Ovary (tissue), 7 donors: ENCODE measurements at regions not wholly inside any gene's neighbourhood (a gene's known extent, or its start where the extent isn't known, plus 50 kb on each side); places are given as distances from the start of the nearest gene placed in this dataset.

Source experiments
- DNase-seq, 5 donors: peaks; one replicate each; pipeline ENCODE4 v3.0.0-alpha.2; 2019 to 2020
- H3K27ac ChIP-seq, 2 donors: fragments of 200-600 bp; one replicate each; pipeline versions ENCODE4 v1.5.1 to v1.8.0; 2019 to 2022
- H3K27me3 ChIP-seq: fragments of 200-600 bp; one replicate; pipeline ENCODE4 v1.8.0; 2022
- H3K36me3 ChIP-seq: fragments of 200-600 bp; sonication (generic); one replicate; pipeline ENCODE4 v1.5.1; 2019
- H3K4me1 ChIP-seq: one replicate; pipeline ENCODE4 v1.8.1; 2013; ENCODE audit warnings: mild to moderate bottlenecking, moderate library complexity; ENCODE audit not compliant: insufficient read depth
- H3K4me3 ChIP-seq: fragments of 200-600 bp; sonication (generic); one replicate; pipeline ENCODE4 v1.5.1; 2017
- H3K9me3 ChIP-seq, 2 donors: fragments of 200-600 bp in 1 of 2; sonication (generic) in 1 of 2; one replicate each; pipeline versions ENCODE4 v1.5.1 to v1.8.1; 2013 to 2019; ENCODE audit warnings: mild to moderate bottlenecking in 1 of 2, moderate library complexity in 1 of 2
- CTCF ChIP-seq, 3 donors: fragments of 450-650 bp in 2 of 3; fragments of 200-600 bp in 1 of 3; IDR thresholded peaks; one replicate each; pipeline versions ENCODE4 v1.5.1 to v1.8.0; 2016 to 2022; ENCODE audit warnings: antibody characterized with exemption in 3 of 3, mild to moderate bottlenecking in 1 of 3
- EP300 ChIP-seq: sonication (generic); formaldehyde crosslinking; IDR thresholded peaks from one replicate; pipeline ENCODE4 v1.6.1; 2017; ENCODE audit warnings: antibody characterized with exemption
- POLR2A ChIP-seq: fragments of 450-650 bp; IDR thresholded peaks from one replicate; pipeline ENCODE4 v1.6.1; 2017; ENCODE audit warnings: antibody characterized with exemption, mild to moderate bottlenecking, moderate library complexity
- WGBS, 3 donors: extraction: QIAGEN DNeasy Blood & Tissue Kit in 1 of 3; methylation state at CpG; one replicate each; pipeline versions ENCODE4 v1.1.5 to v1.1.7; 2013 to 2017; 5-methylcytosine and 5-hydroxymethylcytosine counted together
- intact Hi-C, 4 donors: fragments of 100-400 bp; cut with DNase I; formaldehyde crosslinking; loops; one replicate each; pipeline versions ENCODE4 v1.11.0 to v1.15.1; 2022 to 2023
- donor health status: DM: no; HTN: no; CAD: no; lungs with moderate emphysema.
- donor health status: DM: no; HTN: no; CAD: no.
- donor health status: Bipolar disorder and iron deficiency.
- donor health status: DM: no; HTN: no; CAD: no.
- donor health status: DM: yes; HTN: yes; CAD: no.

GRCh38 chr5:169429044-169429443 lies 128.1 kb upstream of the SLIT3 start:
- Histone ChIP-seq H3K4me1 (no peaks in the 10 kb centered on the region), H3K27me3 (no peaks in the 10 kb centered on the region), H3K36me3 (no peaks in the 10 kb centered on the region), H3K27ac (no peak overlapping the region), H3K4me3 (no peak overlapping the region), H3K9me3 (no peaks in the 10 kb centered on the region)
- intact Hi-C loops, result no loop called here
- TF ChIP-seq EP300 (no peak), POLR2A (no peak), CTCF (IDR thresholded peaks at IDR 0.05) (no peak)
- no peak for DNase-seq
- 39 to 46% (median 41%) methylated on average over 2 of the region's 2 CpGs for WGBS, 3 donors

GRCh38 chr5:169426784-169427183 lies 125.8 kb upstream of the SLIT3 start:
- Histone ChIP-seq H3K27me3 (no peaks in the 10 kb centered on the region), H3K4me1 (no peaks in the 10 kb centered on the region), H3K27ac (no peak overlapping the region), H3K4me3 (no peak overlapping the region), H3K9me3 (no peaks in the 10 kb centered on the region), H3K36me3 (no peaks in the 10 kb centered on the region)
- no peak for TF ChIP-seq POLR2A
- no peak for TF ChIP-seq CTCF (IDR thresholded peaks at IDR 0.05)
- TF ChIP-seq EP300, result no peak
- 63 to 77% (median 75%) methylated on average over 6 of the region's 6 CpGs for WGBS, 3 donors
- no peak for DNase-seq
- intact Hi-C loops, result no loop called here

- Histone ChIP-seq H3K4me1 (no peaks in the 10 kb centered on the region), H3K4me3 (no peak overlapping the region), H3K36me3 (no peaks in the 10 kb centered on the region), H3K9me3 (no peaks in the 10 kb centered on the region), H3K27ac (no peak overlapping the region), H3K27me3 (no peaks in the 10 kb centered on the region)
- intact Hi-C loops, result no loop called here
- no peak for DNase-seq
- TF ChIP-seq POLR2A (no peak), CTCF (IDR thresholded peaks at IDR 0.05) (no peak), EP300 (no peak)
- WGBS, 3 donors, result 71 to 79% (median 74%) methylated on average over 4 of the region's 4 CpGs
Measured at GRCh38 chr5:169424670-169425378, 123.9 kb upstream of the SLIT3 start.

DNA sequence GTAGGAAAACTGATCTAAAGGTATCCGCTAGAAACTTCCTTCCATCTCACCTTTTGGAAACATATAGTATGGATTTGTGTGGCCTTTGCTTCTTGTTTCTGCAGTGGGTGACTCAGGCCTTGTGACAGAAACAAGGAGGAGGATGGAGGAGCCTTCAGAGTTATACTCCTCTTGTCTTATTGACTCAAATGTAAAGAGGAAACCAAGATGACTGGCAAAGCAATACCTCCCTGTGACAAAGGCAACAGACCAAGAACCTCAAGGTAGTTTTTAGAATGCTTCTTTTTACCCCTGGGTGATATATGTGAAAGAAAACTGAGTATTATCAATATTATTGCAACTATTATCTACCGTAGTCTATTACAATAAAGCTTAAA lies 123.3 kb upstream of the SLIT3 start:
- no peak overlapping the region for H3K27ac ChIP-seq
- H3K9me3 ChIP-seq, result no peaks in the 10 kb centered on the region
- TF ChIP-seq POLR2A (no peak), CTCF (IDR thresholded peaks at IDR 0.05) (no peak), EP300 (no peak)
- no peaks in the 10 kb centered on the region for H3K4me1 ChIP-seq
- WGBS, 3 donors, result 76 to 89% (median 85%) methylated on average over 2 of the region's 2 CpGs
- no peaks in the 10 kb centered on the region for H3K27me3 ChIP-seq
- no peak for DNase-seq
- intact Hi-C loops, result no loop called here
- H3K36me3 ChIP-seq, result no peaks in the 10 kb centered on the region
- H3K4me3 ChIP-seq, result no peak overlapping the region
